Psoas muscle (tissue), 7 donors: ENCODE measurements at regions not wholly inside any gene's neighbourhood (a gene's known extent, or its start where the extent isn't known, plus 50 kb on each side); places are given as distances from the start of the nearest gene placed in this dataset.

ENCODE experiments used
- ATAC-seq, 4 donors: fragments of 200-7000 bp; cut with Tn5 transposase; one replicate each; pipeline ENCODE4 v1.9.1; 2020; ENCODE audit warnings: moderate library complexity in 3 of 4, mild to moderate bottlenecking in 2 of 4
- DNase-seq, 2 donors: peaks; one replicate each; pipeline ENCODE4 v3.0.0-alpha.2; 2020
- H3K27ac ChIP-seq: fragments of 200-600 bp; one replicate; pipeline ENCODE4 v1.8.0; 2022
- H3K27me3 ChIP-seq, 3 donors: fragments of 200-600 bp in 1 of 3; one replicate each; pipeline versions ENCODE4 v1.6.1 to v1.8.0; 2013 to 2022; ENCODE audit warnings: low read length in 2 of 3, mild to moderate bottlenecking in 2 of 3, moderate library complexity in 1 of 3; ENCODE audit not compliant: insufficient read depth in 3 of 3
- H3K36me3 ChIP-seq, 2 donors: fragments of 200-600 bp in 1 of 2; one replicate each; pipeline versions ENCODE4 v1.6.1 to v1.8.0; 2013 to 2022; ENCODE audit warnings: low read depth in 1 of 2, mild to moderate bottlenecking in 1 of 2, moderate library complexity in 1 of 2; ENCODE audit not compliant: insufficient read depth in 1 of 2
- H3K4me1 ChIP-seq: fragments of 200-600 bp; one replicate; pipeline ENCODE4 v1.8.0; 2022
- H3K4me3 ChIP-seq: fragments of 200-600 bp; one replicate; pipeline ENCODE4 v1.8.0; 2022; ENCODE audit warnings: mild to moderate bottlenecking
- H3K9me3 ChIP-seq: fragments of 200-600 bp; one replicate; pipeline ENCODE4 v1.8.0; 2022
- WGBS, 3 donors: extraction: QIAGEN DNeasy Blood & Tissue Kit; methylation state at CpG; one replicate each; pipeline versions ENCODE4 v1.1.6 to v1.1.7; 2013; 5-methylcytosine and 5-hydroxymethylcytosine counted together
- intact Hi-C, 2 donors: fragments of 100-400 bp; cut with DNase I; formaldehyde crosslinking; loops; one replicate each; pipeline versions ENCODE4 v1.11.0 to v1.14.2; 2022
- TF ChIP-seq, protein P1 (sequence below): fragments of 200-600 bp; IDR thresholded peaks from one replicate; pipeline ENCODE4 v1.8.0; 2022; ENCODE audit warnings: antibody characterized with exemption
- donor health status: healthy with polysubstance abuse.
- donor health status: DM: no; HTN: no; CAD: no; lungs with moderate emphysema.
- donor health status: Bipolar disorder and iron deficiency.
- donor health status: healthy.
- donor health status: DM: yes; HTN: yes; CAD: no.
- donor health status: DM: no; HTN: no; CAD: no.
- donor health status: DM: yes; HTN: yes; CAD: no.

DNA sequence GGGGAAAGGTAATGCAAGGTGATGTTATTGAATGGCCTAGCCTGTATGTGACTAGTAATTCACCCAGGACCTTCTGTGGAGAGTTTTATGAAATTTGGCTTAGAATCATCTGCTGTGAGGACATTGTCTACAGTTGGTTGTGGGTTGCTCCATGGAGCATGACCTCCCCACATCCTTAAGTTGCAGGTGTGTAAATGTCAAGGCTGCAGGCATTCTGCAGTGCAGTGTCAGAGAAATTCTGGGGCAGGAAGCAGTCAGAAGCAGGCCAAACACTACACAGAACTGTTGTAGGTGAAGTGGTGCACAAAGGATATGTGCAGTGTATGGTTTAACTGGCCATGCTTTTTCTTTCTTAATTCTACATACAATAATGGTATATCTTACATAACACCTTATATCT lies 588.3 kb downstream of the EBF1 start:
- H3K27ac ChIP-seq: no peak overlapping the region
- no peak for ATAC-seq
- TF ChIP-seq, protein P1, sequence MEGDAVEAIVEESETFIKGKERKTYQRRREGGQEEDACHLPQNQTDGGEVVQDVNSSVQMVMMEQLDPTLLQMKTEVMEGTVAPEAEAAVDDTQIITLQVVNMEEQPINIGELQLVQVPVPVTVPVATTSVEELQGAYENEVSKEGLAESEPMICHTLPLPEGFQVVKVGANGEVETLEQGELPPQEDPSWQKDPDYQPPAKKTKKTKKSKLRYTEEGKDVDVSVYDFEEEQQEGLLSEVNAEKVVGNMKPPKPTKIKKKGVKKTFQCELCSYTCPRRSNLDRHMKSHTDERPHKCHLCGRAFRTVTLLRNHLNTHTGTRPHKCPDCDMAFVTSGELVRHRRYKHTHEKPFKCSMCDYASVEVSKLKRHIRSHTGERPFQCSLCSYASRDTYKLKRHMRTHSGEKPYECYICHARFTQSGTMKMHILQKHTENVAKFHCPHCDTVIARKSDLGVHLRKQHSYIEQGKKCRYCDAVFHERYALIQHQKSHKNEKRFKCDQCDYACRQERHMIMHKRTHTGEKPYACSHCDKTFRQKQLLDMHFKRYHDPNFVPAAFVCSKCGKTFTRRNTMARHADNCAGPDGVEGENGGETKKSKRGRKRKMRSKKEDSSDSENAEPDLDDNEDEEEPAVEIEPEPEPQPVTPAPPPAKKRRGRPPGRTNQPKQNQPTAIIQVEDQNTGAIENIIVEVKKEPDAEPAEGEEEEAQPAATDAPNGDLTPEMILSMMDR: no peak
- intact Hi-C loops: no loop called here
- no peak overlapping the region for H3K4me3 ChIP-seq
- no peaks in the 10 kb centered on the region for H3K36me3 ChIP-seq
- DNase-seq: no peak
- H3K4me1 ChIP-seq: no peaks in the 10 kb centered on the region
- H3K27me3 ChIP-seq: no peaks in the 10 kb centered on the region
- H3K9me3 ChIP-seq: peaks cover 4% of the 10 kb centered on the region

DNA sequence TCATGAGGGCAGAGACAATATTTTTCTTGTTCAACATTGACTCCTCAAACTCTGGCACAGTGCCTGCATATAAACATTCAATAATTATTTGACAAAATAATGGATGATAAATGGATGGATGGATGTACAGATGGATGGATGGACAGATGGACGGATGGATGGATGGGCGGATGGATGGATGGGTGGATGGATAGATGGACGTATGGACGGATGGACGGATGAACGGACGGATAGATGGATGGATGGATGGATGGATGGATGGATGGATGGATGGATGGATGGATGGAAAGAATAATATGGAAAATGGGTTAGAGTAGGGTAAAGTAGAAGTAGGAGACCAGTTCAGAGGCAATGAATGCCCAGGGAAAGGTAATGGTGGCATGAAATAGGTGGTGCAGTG lies 589.2 kb downstream of the EBF1 start:
- Histone ChIP-seq H3K4me3 (no peak overlapping the region), H3K36me3 (no peaks in the 10 kb centered on the region), H3K4me1 (no peaks in the 10 kb centered on the region), H3K27me3 (no peaks in the 10 kb centered on the region), H3K9me3 (peaks cover 7% of the 10 kb centered on the region), H3K27ac (no peak overlapping the region)
- WGBS, 3 donors: 82 to 96% (median 83%) methylated on average over 7 of the region's 7 CpGs
- intact Hi-C loops: no loop called here
- ATAC-seq: no peak
- TF ChIP-seq, protein P1: no peak
- DNase-seq: no peak

DNA sequence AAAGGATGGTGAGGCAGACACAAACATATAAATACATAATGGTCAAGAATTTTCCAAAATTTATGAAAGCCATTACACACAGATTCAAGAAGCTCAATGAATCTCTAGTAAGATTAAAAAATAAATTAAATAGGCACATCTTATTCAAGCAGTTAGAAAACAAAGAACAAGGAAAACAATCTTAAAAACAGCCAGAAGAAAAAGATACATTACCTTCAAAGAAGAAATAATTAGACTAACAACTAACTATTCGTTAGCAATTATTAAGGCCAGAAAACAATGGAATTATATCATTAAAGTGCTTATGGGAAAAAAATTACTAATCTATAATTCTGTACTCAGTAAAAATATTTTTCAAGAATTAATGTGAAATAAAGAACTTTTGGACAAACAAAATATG lies 593.1 kb downstream of the EBF1 start:
- no peaks in the 10 kb centered on the region for H3K27me3 ChIP-seq
- H3K9me3 ChIP-seq: peaks cover 7% of the 10 kb centered on the region
- no peaks in the 10 kb centered on the region for H3K36me3 ChIP-seq
- no peak overlapping the region for H3K27ac ChIP-seq
- no peak for ATAC-seq
- intact Hi-C loops: no loop called here
- H3K4me3 ChIP-seq: no peak overlapping the region
- H3K4me1 ChIP-seq: no peaks in the 10 kb centered on the region
- no peak for DNase-seq
- TF ChIP-seq, protein P1: no peak
- 82 to 96% (median 90%) methylated on average over 1 of the region's 1 CpG for WGBS, 3 donors

DNA sequence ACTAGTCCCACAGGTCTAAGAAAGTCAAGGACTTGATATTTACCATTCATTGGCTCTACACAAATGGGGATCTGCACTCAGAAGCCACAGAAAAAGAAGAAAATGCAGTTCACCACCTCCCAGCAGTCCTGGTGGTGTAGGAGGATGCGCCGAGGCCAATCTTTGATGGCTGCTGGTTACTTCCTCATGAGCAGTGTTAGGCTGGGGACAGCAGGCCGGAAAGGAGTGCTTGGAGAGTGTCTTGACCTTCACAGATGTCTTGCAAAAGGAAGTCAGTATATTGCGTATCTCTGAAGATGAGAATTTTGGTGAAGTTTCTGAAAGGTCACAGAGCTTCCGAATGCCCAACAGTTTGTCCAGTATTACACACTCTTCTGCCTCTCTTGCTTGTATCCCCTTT lies 597.0 kb downstream of the EBF1 start:
- H3K4me3 ChIP-seq: no peak overlapping the region
- H3K4me1 ChIP-seq: no peaks in the 10 kb centered on the region
- intact Hi-C loops: no loop called here
- H3K36me3 ChIP-seq: no peaks in the 10 kb centered on the region
- peaks cover 7% of the 10 kb centered on the region for H3K9me3 ChIP-seq
- no peaks in the 10 kb centered on the region for H3K27me3 ChIP-seq
- TF ChIP-seq, protein P1: no peak
- ATAC-seq (no peak), DNase-seq (peak in 1 of 2 donors; percentile 53)
- WGBS, 3 donors: 74 to 86% (median 82%) methylated on average over 5 of the region's 5 CpGs
- H3K27ac ChIP-seq: no peak overlapping the region

DNA sequence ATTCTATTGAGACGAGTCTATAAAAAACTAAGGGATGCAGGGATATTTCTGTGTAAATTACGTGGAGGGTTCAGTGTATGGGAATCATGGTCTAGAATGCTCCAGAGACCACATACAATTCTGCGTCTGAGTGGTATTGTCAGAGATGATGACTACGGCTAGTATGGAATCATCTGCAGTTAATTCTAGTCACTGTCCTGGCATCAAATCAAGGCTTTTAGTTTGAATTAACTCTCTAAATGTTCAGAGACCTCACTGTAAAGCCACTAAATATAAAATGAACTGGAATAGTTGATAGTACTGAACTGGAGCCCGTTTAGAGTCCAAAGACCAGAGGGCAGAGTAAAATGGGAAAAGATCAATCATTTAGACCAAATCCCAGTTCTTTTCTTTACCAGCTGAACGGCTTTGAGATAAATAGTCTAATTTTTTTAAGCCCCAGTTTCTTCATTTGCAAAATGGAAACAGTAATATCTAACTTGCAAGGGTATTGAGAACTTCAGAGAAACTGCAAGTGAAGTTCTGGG lies 599.8 kb downstream of the EBF1 start:
- Histone ChIP-seq H3K36me3 (no peaks in the 10 kb centered on the region), H3K4me3 (no peak overlapping the region), H3K27ac (no peak overlapping the region), H3K9me3 (no peaks in the 10 kb centered on the region), H3K4me1 (no peaks in the 10 kb centered on the region), H3K27me3 (no peaks in the 10 kb centered on the region)
- TF ChIP-seq, protein P1: no peak
- intact Hi-C loops: no loop called here
- DNase-seq (no peak), ATAC-seq (no peak)
- 48 to 63% (median 55%) methylated on average over 6 of the region's 6 CpGs for WGBS, 3 donors
